Forelimb muscle (tissue), 1 donor: ENCODE measurements at regions not wholly inside any gene's neighbourhood (a gene's known extent, or its start where the extent isn't known, plus 50 kb on each side); places are given as distances from the start of the nearest gene placed in this dataset.

Source experiments
- DNase-seq: peaks from one replicate; pipeline ENCODE4 v3.0.0-alpha.2; 2013; ENCODE audit warnings: low read depth

DNA sequence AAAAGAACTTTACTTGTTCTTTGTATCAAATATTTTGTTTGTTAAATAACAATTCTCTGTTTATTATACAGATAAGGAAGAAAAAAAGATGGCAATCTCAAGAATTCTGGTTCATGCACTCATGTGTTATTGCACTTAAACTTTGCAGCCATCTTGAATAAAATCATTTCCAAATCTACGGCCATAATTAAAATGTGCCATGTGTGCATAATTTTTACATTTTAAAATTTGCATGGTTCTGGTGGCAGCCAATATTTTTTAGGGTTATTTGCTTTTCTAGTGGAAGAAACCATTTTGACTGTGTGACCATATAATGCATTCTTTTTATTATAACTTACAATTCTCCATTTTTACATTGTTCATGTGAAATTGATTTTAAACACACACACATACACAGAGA is 1518.1 kb upstream of the ZEB2 start:
- DNase-seq: no peak

DNA sequence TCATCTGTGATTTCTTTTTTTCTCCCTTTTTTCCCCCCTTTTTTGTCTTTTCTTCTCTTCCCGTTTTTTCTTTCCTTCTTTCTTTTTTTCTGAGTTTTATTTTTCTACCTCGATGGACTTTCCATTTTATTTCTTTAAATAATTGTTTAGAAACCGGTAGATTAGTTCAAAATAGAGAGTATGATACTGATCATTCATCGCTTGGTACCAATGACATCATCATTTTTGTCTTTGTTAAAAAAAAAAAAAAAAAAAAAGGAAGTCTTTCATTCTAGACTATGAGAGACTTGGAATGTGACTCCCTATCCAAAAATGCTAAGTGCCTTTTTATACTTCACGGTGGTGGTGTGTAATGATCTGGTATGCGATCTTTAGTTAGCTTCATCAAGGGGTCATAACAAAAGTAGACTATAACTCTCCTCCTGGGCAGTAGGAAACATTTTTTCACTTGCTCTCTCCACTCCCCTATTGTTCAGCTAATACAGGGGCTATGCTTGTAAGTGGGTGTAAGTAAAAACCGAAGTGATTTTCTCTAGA is 1517.5 kb upstream of the ZEB2 start:
- no peak for DNase-seq

DNA sequence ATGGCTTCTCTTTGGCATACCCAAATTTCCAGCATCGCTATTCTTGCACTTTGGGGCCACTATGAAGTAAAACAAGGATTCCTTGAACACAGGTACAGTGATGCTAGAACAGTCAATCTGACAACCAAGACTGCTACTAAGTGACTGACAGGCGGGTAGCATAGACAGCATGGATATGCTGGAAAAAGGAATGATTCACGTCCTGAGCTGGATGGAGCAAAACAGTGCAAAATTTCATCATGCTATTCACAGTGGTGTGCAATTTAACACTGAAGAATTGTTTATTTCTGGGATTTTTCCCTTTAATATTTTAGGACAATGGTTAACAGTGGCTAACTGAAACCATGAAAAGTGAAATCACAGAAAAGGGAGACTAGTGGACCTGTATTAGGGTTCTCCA is 1511.2 kb upstream of the ZEB2 start:
- DNase-seq: no peak

DNA sequence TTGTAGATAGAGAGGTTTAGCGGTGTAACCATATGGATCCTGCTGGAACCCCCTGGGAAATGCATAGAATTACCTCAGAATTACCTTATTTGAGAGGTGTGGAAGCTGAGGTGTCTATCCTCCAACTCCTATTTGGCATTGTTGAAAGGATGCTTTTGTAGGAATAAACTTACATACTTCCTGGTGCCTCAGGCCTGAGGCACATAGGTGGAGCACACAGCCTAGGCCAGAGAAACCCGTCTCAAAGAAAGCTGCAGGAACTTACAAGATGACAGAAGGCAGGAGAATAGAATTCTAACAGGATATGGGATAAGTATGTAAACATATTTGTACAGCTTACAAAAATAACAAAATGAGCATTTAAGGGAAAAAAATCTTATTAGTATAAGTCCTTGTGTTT is 1507.2 kb upstream of the ZEB2 start:
- no peak for DNase-seq

DNA sequence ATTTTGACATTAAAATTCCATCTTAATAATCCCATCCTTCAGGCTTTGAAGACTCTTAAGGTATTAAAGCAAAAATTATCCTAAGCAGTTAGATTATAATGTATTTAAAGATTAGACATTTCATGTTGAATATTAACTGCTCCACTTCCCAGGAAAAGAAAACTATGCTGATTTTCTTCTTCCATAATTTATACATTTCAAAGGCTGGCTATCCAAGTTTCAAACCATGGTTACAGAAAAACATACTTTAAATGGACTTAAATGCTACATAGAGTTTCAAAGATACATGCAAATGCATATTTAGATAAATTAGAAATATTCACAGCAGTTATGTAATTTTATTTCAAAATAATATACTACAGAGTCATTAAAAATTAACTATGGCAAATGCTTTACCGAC is 1505.6 kb upstream of the ZEB2 start:
- DNase-seq: no peak

DNA sequence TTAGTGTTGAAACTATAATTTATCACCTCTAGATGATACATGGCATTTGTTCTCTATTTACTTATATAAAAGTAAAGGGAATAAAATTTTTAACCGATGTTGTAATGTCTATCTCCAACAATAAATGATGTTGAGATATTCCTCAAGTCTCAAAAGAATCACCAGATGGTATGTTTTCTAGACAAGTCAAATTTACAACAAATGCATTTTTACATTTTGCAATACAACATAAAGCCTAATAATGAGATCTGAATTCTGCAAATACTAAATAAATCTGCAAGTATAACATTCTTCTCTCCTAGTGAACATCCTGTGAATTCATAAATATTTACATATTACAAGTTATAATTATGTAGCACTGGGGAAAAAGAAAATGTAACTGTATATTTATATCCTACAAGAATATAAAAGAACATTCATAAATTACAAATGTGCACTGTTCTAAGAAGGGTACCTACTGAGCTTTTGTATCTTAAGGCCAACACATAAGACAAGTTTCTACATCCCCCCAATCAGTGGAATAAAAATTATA is 1504.4 kb upstream of the ZEB2 start:
- DNase-seq: no peak

DNA sequence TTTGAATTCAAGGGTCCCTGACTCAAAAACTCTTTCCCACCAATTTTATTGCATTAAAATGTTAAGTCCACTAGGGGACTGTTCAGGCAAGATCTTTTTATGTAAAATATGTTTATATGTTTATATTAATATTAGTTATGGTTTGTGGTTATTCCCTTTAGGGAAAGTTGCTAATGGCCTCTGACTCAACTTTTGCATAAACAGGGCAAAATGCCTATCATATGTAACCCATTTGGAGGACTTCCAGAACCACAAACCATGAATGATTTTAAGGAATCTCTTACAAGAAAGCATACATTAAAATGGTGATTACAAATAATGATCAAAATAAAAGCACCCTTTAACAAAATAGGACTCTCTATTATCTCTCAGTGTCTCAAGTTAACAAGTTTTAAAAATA is 1484.5 kb upstream of the ZEB2 start:
- no peak for DNase-seq

DNA sequence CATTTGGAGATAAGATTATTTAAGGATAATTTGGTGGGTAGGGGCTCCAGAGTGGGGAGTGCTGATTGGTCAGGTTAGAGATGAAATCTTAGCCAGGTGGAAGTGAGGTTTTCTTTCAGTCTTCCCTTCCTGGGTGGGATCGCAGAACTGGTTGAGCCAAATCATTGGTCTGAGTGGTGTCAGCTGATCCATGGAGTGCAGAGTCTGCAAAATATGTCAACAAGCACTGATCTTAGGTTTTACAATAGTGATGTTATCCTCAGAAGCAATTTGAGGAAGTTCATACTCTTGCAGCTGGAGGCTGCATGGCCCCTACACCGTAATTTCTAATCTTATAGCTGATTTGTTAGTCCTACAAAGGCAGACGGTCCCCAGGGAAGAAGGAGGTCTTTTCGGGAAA is 1483.4 kb upstream of the ZEB2 start:
- DNase-seq: no peak

DNA sequence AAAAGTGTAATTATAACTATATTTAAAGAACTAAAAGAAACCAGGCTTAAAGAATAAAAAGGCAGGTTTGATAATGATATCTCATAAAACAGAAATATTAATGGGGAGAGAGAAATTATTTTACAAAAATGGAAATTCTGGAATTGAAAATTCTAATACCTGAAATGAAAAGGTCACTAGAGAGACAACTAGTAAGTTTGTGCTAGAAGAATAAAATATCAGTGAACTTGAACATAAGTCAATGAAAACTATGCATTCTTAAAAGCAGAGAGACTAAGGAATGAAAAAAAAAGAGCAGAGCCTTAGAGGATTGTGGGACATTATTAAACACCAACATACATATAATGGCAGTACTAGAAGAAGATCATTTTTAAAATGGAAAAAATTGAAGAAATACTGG is 1475.0 kb upstream of the ZEB2 start:
- DNase-seq: no peak

DNA sequence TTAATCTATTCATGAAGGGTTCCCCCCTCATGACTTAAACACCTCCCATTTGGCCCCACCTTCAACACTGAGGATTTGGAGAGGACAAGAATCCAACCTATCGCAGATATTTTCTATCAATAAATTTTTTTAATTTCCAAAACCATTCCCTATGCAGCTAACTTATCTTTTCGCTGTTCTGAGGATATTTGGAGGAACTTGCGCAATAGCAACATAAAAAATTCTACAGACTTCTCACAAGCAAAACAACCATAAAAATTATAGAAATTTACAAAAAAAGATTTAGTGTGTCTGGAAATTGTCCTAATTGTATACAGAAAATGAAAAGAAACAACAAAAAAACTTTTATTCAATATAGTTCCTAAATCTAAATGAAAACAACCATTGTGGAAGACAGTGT is 1472.7 kb upstream of the ZEB2 start:
- no peak for DNase-seq

DNA sequence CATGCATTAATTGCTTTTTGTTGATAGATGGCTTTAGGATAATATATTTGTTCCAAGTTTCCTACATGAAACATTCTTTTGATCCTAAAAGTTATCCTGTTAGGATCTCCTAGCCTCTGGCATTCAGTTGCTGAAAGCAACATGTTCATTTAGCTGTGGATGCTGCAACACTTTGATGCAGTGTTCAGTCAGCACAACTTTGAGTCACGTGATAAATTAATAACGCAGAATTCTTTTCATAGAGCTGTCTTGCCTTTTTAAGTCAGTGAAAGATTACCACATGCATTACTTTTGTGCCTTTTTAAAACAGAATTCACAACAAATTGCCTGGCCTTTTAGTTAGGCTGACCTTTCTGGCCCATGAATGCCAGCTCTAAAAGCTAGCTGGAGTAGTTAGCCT is 1467.9 kb upstream of the ZEB2 start:
- DNase-seq: no peak

DNA sequence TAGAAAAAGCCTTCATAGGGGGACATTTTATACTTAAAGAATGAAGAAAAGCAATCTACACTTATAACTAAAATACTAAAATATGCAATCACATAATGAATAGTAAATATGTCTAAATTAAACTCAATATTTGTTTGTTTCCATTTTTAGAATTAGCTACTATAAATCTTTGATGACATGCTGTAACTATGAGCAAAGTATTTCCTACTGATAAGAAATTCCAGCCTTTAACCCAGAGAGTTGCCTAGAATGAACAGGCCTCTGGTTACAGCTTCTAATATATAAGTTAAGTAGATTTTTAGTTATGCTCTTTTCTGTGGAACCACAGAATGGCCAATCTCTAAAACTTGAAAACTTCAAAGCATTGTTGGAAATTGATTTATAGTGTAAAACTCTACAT is 1465.6 kb upstream of the ZEB2 start:
- DNase-seq: no peak

DNA sequence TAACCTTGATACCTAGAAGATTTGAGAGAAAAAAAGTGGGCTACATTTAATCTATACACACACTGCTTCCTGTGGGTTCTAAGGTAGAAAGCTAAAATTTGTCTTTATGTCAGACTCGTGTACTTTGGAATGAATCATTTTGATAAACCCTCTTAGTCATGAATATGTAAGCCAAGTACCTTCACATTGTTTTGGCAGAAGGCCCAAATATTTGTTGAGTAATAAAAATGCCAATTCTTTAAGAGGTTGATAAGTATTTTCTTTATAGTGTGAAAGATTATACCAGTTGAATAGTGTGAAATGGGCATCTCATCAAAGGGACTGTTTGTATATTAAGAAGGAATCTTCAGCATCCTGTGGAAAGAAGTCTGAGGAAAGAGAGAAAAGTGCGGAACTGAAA is 1464.7 kb upstream of the ZEB2 start:
- no peak for DNase-seq

DNA sequence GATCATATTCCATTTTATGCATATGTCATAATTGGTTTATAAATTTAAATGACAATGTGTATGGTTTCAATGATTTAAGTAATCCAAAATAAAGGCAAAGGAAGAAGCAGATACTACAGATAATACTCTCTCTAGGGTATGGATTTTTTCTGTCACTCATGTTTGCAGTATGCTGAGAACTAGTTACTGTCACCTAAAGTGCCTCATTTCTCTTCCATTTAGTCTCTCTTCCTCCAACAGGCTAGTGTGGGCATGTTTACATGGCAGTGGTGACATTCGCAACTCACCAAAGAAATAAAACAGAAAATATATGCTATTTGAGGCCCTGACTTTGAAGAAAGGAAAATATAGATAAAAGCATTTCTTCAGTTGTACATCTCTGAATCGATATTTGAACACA is 1460.4 kb upstream of the ZEB2 start:
- no peak for DNase-seq

DNA sequence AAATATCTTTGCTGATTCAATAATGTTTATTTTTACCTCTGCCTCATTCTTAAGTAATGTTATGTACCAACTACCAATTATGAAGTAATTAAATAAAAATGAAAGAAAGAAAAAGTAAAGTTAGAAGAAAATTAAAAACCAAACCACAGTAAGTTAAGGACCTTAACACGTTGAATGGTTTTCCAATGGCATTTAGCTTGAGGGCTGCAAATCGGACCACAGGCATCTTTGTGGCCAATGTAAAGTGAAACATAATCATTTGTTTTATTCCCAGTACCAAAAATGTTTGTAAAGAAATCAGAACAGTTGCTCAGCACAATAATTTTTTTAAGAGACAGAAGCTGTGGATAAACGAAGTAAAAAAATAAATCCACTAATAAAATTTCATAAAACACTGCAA is 1455.5 kb upstream of the ZEB2 start:
- no peak for DNase-seq

DNA sequence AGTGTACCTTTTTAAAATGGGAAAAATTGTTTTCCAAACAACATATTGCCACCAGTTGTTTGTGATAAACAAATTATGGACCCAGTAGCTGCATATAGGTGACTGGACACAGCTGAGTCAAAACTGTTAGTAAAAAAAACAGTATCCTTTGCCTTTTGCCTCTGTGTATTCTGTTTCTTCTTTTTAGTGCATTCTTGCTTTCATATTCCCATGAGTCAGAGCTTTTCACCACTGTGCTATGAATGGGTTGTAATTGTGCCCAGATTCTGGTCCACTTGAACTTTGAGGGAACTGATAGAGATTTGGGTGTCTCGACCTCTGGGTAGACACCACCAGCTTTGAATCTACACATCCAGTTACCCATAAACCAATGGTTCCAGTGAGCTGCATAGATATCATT is 1441.9 kb upstream of the ZEB2 start:
- DNase-seq: no peak

DNA sequence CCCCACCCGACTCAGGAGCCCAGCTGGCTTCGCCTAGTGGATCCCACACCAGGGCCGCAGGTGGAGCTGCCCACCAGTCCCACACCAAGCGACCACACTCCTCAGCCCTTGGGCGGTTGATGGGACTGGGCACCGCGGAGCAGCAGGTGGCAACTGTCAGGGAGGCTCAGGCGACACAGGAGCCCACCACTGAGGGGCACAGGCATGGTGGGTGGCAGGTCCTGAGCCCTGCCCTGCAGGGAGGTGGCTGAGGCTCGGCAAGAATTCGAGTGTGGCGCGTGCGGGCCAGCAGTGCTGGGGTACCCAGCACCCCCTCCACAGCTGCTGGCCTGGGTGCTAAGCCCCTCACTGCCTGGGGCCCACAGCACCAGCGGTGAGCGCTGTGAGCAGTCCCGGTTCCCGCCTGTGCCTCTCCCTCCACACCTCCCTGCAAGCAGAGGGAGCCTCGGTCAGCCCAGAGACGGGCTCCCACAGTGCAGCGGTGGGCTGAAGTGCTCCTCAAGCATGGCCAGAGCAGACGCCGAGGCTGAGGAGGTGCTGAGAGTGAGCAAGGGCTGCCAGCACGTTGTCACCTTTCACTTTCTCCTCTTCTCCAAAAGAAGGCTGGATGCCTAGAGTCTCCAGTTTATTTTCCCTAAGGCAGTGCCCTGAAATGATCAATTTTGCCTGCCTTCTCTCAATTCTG is 1440.7 kb upstream of the ZEB2 start:
- DNase-seq: no peak

DNA sequence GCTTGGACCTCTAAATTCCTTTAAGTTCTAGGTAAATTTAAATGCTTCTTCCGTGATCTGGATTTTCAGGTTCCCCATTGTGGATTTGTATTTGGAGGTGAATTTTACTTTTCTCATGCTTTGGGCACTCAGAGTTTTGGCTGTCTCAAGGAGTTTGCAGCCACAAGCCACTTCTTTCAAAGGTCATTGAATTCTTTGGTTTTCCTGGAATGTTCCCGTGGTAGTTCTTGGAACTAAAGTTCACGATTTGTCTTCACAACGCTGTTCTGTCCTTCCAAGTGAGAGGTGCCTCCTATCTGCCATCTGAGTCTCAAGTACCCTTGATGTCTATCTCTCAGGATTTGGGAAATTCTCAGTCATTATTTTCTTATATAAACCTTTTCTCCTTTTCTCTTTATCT is 1438.7 kb upstream of the ZEB2 start:
- no peak for DNase-seq

DNA sequence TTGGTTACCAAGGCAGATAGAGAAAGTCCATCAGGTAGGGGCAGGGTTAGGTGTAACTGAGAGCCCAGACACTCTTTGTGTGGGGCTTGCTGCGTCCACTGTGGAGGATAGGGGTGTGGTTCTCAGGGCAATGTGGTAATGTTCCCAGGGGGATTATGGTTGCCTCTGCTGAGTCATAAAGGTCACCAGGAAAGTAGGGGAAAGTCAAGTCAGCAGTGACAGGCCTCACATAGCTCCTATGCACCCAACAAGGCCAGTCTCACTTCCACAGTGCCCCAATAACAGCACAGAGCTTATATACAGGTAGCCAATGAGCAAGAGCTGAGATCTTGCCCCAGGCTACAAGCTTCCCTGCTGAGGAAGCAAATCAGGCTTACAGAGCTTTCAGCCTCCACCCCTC is 1438.0 kb upstream of the ZEB2 start:
- no peak for DNase-seq

DNA sequence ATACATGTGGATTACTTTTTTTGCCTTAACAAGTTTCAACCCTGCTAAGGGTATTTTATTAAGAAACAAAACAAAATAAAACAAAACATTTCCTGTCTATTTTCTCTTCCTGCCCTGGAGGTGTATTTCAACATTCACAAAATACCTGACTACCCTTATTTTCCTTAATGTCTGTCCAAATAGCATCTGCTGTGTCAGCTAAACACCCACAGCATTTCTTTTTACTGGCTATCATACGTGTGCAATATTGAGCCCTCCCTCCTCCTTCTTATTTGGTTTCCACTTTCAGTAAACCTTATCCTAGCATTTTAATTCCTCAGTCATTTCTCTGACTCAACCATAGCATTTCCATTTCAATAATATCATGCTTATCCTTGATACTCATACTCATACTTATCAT is 1420.0 kb upstream of the ZEB2 start:
- DNase-seq: no peak

DNA sequence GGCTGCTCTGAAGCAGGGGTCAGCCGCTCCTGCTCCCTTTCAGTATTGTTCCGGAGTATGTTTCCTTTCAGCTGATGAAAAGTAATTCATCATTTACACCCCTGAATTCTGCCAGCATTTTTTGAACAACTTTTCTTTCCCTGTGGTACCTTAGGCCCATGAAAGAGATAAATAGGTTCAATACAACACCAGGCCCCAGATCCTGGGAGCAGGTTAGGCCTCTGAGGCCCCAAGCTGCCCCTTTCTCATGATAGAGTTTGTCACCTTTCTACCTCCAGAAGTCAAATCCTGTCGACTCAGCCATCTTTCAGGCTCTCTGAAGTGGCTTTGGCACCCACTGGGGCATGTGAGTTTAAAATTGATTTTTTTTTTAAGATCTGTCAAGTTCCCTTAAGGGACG is 1415.1 kb upstream of the ZEB2 start:
- no peak for DNase-seq

DNA sequence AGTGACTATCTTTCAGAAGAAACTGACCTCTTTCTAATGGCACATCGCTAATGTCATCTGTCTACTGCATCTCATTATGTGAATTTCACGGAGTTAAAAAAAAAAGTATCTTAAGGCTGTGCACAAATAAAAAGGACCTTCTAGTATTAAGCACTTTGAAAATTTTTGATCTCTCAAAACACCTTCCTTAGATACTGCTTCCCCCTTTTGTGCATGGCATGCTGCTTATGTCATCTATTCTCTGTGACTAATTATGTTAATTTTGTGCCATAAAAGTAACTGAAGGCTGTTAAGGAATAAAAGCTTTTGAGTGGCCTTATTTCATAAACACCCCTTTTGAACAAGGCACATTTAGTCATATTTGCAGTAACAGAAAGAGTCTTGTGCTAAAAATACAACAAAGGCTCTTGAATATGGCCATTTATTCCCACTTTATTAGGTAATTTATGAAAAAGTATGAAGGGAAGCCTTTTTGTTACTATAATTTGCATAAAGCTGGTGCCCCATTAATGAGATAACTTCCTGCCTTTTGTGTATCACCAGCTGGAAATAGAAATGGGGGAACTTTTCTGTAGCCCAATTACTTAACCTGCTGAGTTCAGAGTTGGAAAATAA is 1412.0 kb upstream of the ZEB2 start:
- DNase-seq: no peak

DNA sequence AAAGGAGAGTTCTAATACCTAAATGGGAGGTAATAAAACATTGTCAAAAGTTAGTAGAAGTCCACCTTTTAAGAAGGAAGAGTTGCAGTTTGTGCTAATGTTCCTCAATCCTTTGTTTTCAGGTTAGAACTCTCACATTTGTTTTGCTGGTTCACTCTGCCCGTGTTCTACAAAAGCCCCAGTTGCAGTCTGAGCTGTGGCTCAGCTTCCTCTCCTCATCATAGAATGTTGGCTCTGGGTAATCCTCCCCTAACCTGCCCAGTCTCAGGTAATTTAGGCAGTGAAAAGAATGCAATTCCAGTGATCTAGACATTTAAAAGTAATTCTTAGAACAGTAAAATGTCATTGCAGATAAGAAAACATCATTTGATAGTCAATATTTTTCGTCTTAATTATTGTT is 1410.4 kb upstream of the ZEB2 start:
- DNase-seq: no peak
